ENCODE measurements at regions not wholly inside any gene's neighbourhood (a gene's known extent, or its start where the extent isn't known, plus 50 kb on each side); places are given as distances from the start of the nearest gene placed in this dataset.
A peak's percentile ranks its signal among the peaks of the same experiment; 100 is the strongest.

GRCh38 chr4:85414972-85415371, 60.0 kb upstream of the ARHGAP24 start:
- TF ChIP-seq CTCF (IDR thresholded peaks at IDR 0.05; ENCODE audit: low read length, missing control alignments) = no peak
- no peak overlapping the region for H3K4me3 ChIP-seq (replicated peaks; ENCODE audit: low read depth, low read length)
- DNase-seq (ENCODE audit: low read depth) = no peak

- no peak for TF ChIP-seq CTCF (IDR thresholded peaks at IDR 0.05; ENCODE audit: low read length, missing control alignments)
- H3K4me3 ChIP-seq (replicated peaks; ENCODE audit: low read depth, low read length) = no peak overlapping the region
These were observed 58.9 kb upstream of the ARHGAP24 start for GRCh38 chr4:85416094-85416493.

GRCh38 chr4:85419103-85419502, 55.8 kb upstream of the ARHGAP24 start:
- no peak for TF ChIP-seq CTCF (IDR thresholded peaks at IDR 0.05; ENCODE audit: low read length, missing control alignments)
- DNase-seq (ENCODE audit: low read depth) = no peak
- no peak overlapping the region for H3K4me3 ChIP-seq (replicated peaks; ENCODE audit: low read depth, low read length)

More at GRCh38 chr4:85416094-85416493, 58.9 kb upstream of the ARHGAP24 start:
- no peak for DNase-seq (ENCODE audit: low read depth)

- DNase-seq (ENCODE audit: low read depth) = peak; percentile 17
- no peak for TF ChIP-seq CTCF (IDR thresholded peaks at IDR 0.05; ENCODE audit: low read length, missing control alignments)
- H3K4me3 ChIP-seq (replicated peaks; ENCODE audit: low read depth, low read length) = no peak overlapping the region
These were observed 54.1 kb upstream of the ARHGAP24 start for GRCh38 chr4:85420831-85421230.

- H3K4me3 ChIP-seq (replicated peaks; ENCODE audit: low read depth, low read length) = no peak overlapping the region
- DNase-seq (ENCODE audit: low read depth) = no peak
- no peak for TF ChIP-seq CTCF (IDR thresholded peaks at IDR 0.05; ENCODE audit: low read length, missing control alignments)
These were observed 51.5 kb upstream of the ARHGAP24 start for GRCh38 chr4:85423431-85423830.

All from fibroblast of pulmonary artery (primary cell).